GM18505 (cell line): ENCODE measurements at regions not wholly inside any gene's neighbourhood (a gene's known extent, or its start where the extent isn't known, plus 50 kb on each side); places are given as distances from the start of the nearest gene placed in this dataset.

Source experiments
- ATAC-seq: cut with Tn5 transposase; IDR thresholded peaks from one replicate; pipeline ENCODE4 v1.9.1; 2021; ENCODE audit not compliant: unreplicated experiment
- POLR2A ChIP-seq: IDR thresholded peaks from 4 replicates; pipeline ENCODE4 v1.6.1; 2011; ENCODE audit warnings: borderline replicate concordance; ENCODE audit not compliant: insufficient read depth, insufficient read length; ENCODE audit errors: extremely low read depth

DNA sequence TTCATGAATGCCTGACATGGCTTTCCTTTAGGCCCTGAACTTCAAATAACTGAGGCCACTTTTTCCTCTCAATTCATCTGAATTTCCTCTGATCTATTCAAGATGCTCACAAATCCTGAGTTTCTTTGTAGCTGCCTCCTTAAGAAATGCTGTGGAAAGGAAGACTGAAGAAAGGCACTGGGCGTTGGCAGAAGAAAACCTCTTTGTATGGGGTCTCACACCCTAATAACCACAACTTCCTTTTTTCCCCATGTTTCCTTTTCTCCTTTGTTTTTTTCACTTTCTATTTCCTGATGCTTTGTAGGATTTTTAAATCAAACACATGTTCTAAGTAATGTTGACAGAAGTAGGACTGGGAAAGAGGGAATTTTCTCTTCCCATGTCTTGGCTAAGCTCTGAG lies 447.4 kb downstream of the CMPK2 start:
- TF ChIP-seq POLR2A, result no peak
- ATAC-seq, result no peak

DNA sequence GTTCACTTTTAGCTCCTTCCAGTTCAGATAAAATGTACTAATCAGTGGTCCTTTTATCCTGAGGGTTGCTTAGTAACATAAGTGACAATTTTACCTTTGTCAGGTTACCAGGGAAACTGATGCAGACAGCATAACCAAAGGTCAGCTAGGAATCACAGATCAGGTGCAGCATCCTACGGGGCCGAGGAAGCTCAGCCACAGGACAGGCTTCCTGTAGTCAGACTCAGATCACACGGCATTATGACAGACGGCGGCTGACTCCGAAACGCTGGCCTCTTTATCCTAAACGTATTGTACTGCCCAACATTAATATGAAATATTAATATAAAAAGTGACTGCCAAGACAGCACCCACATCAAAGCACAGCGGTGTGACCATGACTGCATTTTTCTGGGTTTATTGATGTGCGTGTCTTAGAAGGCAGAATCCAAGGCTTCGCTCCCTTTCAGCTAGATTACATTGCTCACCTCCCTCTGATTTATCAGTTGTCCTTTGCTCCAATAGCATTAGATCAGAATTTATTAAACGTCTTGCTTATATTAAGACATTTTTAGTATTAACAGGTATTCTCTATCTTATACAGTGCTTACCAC lies 444.5 kb downstream of the CMPK2 start:
- ATAC-seq, result no peak
- TF ChIP-seq POLR2A, result no peak

DNA sequence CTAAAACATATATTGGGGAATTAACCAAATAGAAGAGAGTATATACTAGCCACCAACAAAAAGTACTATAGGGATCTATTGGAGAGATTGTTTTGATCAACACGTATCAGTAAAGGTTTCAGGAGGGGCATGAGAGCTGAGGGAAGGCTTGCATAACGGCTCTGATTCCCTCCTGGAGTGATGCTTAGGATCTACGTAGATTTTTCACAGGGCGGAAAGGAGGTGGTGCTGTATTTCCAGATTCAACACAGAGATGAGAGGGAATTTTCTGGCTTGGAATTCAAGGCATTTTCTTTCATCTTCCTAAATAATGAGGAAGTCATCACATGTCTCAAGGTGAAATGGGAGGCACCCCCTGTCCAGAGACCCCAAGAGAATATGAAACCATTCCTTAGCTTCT lies 443.8 kb downstream of the CMPK2 start:
- TF ChIP-seq POLR2A, result no peak
- ATAC-seq, result no peak

DNA sequence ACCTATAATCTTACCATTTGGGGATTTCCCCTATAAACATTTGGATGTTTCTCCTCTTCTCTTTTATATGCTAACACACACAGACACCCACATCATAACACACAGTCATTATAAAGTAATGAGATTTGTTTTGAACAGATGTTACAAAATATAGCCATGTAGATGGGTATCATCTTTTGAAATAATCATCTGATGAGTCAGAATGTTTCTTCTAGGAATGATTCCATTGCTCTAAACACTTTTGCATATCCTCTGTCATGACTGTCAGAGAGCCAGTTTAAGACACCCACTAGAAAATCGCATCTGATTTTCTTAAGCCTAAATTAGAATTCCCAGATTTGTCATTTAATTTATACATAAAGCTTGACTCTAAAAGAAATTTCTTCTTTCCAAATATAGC lies 442.6 kb downstream of the CMPK2 start:
- ATAC-seq, result no peak
- no peak for TF ChIP-seq POLR2A

DNA sequence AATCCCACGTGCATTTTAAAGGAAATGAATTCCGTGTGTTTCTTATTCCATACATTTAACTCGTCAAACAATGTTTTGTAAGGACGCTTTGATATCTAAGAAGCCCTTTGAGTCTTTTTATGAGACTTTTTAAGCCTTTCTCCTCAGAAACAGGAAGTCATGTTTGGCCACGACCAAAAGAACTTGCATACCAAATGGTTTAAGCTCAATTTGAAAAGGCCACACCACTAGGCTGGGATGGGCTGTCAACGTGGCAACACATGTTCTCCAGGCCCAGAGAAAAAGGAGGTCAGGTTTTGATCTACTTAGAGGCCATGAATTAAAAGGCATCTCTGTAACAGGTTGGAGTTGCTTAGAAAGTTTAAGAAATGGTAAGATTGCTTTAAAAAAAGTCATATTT lies 441.8 kb downstream of the CMPK2 start:
- no peak for ATAC-seq
- TF ChIP-seq POLR2A, result no peak

DNA sequence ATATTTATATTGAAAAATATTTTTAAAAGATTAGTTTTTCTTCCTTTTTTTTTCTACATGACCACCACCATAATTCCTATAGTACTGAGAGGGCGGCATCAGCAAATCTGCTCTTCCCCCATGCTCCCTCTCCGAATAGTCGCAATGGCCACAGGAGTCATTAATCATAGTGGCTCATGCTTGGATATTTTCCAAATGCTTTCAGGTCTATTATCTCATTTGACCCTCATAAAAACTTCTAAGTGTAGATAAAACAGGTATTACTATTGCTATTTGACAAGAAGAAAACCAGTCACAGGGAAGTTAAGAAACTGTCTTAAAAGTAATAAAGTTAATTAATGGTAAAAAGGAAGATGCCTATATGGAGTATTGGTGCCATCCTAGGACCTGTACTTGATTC lies 440.7 kb downstream of the CMPK2 start:
- no peak for ATAC-seq
- TF ChIP-seq POLR2A, result no peak

DNA sequence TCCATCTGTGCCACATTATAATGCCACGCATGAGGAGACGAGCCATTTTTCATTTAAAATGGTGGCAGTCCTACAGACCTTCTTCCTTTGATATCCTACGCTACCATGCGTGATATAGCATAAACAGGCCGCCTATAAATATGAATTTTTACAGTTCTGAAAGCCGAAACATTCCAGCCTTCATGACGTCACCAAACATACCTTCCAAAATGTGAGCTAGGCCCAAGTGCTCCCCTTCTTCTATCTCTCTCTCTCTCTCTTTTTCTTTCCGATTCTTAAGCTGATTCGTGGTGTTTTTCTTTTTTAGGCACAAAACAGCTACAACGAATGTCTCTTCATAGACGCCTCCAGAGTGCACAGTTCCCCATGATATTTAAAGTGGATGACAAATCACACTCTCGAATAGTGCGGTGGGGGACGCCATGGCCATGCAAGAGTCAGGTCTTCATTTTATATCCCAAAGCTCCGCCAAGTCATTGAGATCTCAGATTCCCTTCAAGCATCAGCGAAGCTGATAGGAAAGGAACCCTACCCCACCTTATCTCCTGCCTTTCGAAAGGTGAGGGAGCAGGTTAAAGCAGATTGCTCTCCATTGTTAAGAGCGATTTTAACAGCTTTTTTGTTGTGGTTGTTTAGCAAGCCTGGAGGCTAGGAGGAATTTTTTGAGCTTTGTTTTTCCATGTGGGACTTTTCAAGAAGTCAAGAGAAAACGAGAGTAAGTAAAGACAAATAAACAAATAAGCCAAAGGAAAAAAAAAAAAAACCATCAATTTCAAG lies 436.3 kb downstream of the CMPK2 start:
- no peak for TF ChIP-seq POLR2A

DNA sequence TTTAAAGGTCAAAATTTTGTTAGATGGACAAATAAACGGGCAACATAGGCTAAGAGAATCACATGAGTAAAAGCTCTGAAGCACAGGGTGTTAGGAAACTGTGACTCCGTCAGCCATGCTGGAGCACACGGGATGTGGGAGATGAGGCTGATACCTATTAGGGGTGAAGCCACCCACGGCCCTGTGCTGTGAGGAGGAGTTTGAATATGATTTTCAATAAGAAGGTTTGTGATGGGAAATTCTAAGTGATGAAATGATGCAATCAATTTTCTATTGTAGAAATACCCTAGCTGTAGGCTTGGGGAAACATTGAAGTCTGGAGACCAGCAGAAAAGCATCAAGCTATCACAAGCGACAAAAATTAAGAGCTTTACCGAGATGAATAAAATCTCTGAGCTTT lies 431.3 kb downstream of the CMPK2 start:
- TF ChIP-seq POLR2A, result no peak
- no peak for ATAC-seq

More for the DNA sequence above, 436.3 kb downstream of the CMPK2 start:
- ATAC-seq, result no peak

DNA sequence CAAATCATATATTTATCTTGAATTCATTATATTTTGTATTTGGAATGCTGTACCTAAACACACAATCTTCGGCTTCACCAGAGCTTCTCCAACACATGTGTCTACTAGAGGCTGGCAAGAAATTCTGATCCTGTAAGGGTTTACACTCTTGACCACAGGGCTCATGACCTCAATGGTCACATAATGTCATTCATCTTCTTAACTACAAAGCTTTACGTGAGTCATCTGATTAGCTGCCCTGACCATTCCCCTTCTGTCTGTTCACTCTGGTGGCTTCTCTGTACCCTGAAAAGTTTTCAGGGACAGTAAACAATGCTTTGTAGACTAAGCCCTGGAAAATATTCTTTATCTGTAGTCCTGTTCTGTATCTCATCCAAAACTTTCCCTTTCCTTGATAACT lies 423.9 kb downstream of the CMPK2 start:
- ATAC-seq, result no peak
- TF ChIP-seq POLR2A, result no peak

DNA sequence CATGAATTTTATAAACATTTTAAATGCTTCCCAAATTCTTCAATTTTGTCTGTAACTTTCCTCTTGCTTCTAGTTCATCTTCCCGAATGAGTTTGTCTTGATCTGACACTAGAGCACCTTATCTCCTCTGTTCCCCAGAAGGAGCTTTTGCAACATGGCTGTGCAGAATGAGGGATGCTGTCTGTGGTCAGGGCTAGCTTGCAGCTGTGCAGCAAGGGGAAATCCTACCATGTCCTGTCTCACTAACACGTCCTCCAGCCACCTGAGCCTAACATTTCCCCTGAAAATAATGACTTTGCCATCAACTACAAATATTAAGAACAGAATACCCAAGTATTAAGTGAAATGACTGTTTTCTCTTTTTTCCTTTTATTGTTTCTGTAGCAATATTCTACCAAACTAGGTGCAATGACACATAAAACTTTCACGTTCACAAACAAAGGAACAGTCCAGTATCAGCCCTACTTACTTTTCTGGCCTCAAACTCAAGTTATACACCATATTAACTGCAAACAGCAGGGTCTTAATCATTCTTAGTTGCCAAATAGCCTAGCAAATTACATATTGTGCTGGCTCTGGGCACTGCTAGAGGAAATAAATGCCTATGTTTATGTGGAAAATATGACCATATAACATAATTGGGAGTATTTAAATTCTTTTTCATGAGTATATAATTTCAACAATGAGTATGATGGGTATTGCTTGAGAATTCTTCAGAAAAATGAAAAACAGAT lies 423.3 kb downstream of the CMPK2 start:
- no peak for ATAC-seq
- TF ChIP-seq POLR2A, result no peak

DNA sequence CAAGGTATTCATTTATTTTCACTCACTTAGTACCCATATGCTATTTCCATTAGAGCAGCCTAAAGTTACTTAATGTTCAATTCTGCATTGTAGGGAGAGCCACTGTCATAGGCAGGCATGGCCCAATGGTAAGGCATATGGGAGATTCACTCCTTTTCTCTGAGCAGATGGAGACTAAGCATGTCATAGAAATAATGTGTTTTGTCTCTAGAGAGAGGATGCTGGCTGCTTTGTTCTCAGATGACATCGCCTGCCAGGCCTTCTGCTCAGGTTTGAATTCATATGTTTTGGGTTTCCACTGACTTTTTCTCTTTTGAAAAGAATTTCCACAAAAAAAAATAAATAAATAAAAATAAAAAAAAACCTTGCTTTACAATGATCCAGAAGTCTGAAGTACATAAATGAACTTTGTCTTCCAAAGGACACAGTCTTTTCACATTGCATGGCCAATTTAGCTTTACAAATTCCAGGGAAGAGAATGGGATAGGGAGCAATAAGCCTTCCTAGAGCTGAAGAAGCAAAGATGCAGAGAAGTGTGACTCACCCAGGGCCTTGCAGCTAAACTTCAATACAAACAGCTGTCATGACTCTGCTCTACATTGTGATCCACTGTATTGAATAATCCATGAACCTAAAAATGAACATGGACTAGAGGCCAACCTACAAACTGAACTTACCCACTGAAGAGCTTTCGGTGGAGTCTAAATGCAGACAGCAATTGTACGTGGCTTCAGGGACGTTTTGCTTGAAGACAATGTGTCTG lies 422.5 kb downstream of the CMPK2 start:
- no peak for TF ChIP-seq POLR2A
- no peak for ATAC-seq

DNA sequence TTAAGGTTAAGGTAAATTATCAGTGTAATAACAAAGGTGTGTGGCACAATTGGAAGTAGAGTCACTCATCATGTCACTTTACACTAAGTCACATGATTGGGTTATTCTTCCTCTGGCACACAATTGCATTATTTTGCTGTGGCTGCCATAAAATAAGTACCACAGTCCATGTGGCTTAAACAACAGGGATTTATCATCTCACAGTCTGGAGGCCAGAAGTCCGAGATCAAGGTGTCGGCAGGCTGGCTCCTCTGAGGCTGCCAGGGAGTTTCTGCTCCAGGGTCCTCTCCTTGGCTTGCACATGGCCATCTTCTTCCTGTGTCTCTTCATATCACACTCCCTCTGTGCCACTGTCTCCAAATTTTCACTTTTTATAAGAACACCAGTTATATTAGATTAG lies 421.2 kb downstream of the CMPK2 start:
- ATAC-seq, result no peak
- no peak for TF ChIP-seq POLR2A

DNA sequence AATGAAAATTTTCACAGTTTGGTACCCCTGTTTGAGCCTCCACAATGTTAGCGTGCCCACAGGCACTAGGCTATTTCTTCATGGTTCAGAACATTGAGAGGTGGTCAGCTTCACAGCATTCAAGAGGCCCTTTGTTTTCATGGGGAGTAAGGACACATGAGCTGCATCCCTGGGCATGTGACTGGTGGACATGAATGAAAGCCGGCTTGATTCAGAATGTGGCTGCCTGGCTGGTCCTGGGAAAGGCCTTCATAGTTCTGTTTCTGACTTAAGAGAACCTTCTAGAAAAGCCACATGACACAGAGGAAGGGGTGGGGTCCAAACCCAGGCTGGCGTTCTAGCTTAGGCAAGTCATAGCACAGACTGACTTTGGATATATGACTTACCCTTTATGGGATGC lies 420.6 kb downstream of the CMPK2 start:
- no peak for TF ChIP-seq POLR2A
- ATAC-seq, result no peak

DNA sequence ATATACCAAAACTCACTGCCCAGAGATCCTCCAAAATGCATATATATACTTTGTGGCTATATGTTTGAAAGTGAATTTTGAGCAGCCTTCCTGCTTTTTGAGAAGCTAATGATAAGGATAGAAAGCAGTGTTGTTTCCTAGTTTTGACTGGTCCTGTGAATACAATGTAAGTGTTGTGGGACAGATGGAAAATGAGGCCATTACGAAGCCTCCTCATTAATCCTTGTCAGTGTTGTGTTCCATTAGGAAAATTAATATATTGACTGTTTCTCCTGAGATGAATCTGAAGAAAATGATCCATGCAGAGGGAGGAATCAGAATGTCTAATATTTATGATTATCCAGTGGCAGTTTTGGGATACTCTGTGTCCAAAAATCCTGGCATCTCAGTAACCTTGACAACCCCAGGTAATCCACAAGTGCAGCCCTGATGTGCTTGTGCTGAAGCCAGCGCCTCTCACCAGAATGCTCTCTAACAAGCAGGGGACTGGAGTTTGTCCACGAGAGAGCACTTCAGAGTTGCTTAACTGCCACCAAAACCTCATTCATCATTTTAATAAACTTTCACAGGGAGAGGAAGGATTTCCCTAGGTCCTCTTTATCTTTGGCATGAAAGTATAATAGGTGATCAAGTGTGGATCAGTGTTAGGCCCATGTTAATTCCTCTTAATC lies 418.6 kb downstream of the CMPK2 start:
- no peak for ATAC-seq
- TF ChIP-seq POLR2A, result no peak

DNA sequence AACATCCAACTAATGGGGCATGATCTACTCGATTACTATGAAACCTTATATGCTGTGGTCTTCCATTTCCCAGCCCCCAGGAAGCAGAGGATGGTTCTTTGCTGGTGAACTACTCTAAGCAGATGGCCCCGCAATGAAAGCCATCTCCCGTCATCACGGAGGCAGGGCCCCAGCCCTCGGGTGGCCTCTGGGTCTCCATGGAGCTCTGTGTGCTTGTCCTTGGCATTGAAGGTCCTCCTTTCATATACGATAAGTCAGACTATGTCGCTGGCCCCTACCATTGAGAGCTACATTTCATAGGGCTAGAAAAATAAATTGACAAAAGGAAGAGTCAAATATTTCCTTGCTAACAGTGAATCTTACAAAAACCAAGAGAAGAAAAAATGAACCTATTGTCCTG lies 416.8 kb downstream of the CMPK2 start:
- no peak for ATAC-seq
- TF ChIP-seq POLR2A, result no peak
